ENCODE measurements at regions not wholly inside any gene's neighbourhood (a gene's known extent, or its start where the extent isn't known, plus 50 kb on each side); places are given as distances from the start of the nearest gene placed in this dataset.

DNA sequence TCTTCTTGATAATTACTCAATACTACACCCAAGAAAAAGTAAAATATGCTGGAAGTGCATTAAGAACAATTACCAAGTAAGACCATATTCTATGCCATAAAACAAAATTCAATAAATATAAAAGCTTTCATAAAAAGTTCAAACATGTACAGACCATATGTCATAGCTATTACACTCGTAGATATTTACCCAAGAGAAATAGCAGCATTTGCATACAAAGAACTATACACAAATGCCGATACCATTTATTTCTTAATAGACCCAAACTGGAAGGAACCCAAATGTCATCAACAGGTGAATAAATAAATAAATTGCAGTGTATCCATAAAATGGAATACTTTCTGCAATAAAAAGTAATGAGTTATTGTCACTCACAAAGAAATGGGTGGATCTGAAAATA lies 78.3 kb upstream of the SLC16A7 start:
- Histone ChIP-seq H3K4me3 (ENCODE audit: low read depth, low read length) (no peak overlapping the region), H3K36me3 (no peaks in the 10 kb centered on the region), H3K9me3 (no peaks in the 10 kb centered on the region), H3K27me3 (no peaks in the 10 kb centered on the region), H3K4me1 (no peaks in the 10 kb centered on the region)
- TF ChIP-seq, protein P1, sequence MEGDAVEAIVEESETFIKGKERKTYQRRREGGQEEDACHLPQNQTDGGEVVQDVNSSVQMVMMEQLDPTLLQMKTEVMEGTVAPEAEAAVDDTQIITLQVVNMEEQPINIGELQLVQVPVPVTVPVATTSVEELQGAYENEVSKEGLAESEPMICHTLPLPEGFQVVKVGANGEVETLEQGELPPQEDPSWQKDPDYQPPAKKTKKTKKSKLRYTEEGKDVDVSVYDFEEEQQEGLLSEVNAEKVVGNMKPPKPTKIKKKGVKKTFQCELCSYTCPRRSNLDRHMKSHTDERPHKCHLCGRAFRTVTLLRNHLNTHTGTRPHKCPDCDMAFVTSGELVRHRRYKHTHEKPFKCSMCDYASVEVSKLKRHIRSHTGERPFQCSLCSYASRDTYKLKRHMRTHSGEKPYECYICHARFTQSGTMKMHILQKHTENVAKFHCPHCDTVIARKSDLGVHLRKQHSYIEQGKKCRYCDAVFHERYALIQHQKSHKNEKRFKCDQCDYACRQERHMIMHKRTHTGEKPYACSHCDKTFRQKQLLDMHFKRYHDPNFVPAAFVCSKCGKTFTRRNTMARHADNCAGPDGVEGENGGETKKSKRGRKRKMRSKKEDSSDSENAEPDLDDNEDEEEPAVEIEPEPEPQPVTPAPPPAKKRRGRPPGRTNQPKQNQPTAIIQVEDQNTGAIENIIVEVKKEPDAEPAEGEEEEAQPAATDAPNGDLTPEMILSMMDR (IDR thresholded peaks at IDR 0.05; ENCODE audit: low read depth, low read length): no peak
- no peak for DNase-seq

- H3K36me3 ChIP-seq: no peaks in the 10 kb centered on the region
- H3K9me3 ChIP-seq: no peaks in the 10 kb centered on the region
- TF ChIP-seq, protein P1 (IDR thresholded peaks at IDR 0.05; ENCODE audit: low read depth, low read length): no peak
- no peaks in the 10 kb centered on the region for H3K4me1 ChIP-seq
- H3K27me3 ChIP-seq: no peaks in the 10 kb centered on the region; the same call in 1 of the 2 replicates
- DNase-seq: no peak
- H3K4me3 ChIP-seq (ENCODE audit: low read depth, low read length): no peak overlapping the region
Measured at GRCh38 chr12:59500915-59501314, 94.9 kb upstream of the SLC16A7 start.

- Histone ChIP-seq H3K36me3 (no peaks in the 10 kb centered on the region), H3K9me3 (no peaks in the 10 kb centered on the region), H3K4me1 (no peaks in the 10 kb centered on the region), H3K27me3 (no peaks in the 10 kb centered on the region; the same call in 1 of the 2 replicates), H3K4me3 (ENCODE audit: low read depth, low read length) (no peak overlapping the region)
- no peak for DNase-seq
- TF ChIP-seq, protein P1 (IDR thresholded peaks at IDR 0.05; ENCODE audit: low read depth, low read length): no peak
Measured at GRCh38 chr12:59500335-59500734, 95.5 kb upstream of the SLC16A7 start.

GRCh38 chr12:59499774-59500173 lies 96.1 kb upstream of the SLC16A7 start:
- no peak for DNase-seq
- TF ChIP-seq, protein P1 (IDR thresholded peaks at IDR 0.05; ENCODE audit: low read depth, low read length): no peak
- Histone ChIP-seq H3K4me3 (ENCODE audit: low read depth, low read length) (no peak overlapping the region), H3K36me3 (no peaks in the 10 kb centered on the region), H3K4me1 (no peaks in the 10 kb centered on the region), H3K9me3 (no peaks in the 10 kb centered on the region), H3K27me3 (no peaks in the 10 kb centered on the region; the same call in 1 of the 2 replicates)

- no peak for DNase-seq
- Histone ChIP-seq H3K4me1 (no peaks in the 10 kb centered on the region), H3K27me3 (no peaks in the 10 kb centered on the region), H3K9me3 (no peaks in the 10 kb centered on the region), H3K36me3 (no peaks in the 10 kb centered on the region), H3K4me3 (ENCODE audit: low read depth, low read length) (no peak overlapping the region)
- TF ChIP-seq, protein P1 (IDR thresholded peaks at IDR 0.05; ENCODE audit: low read depth, low read length): no peak
Measured at GRCh38 chr12:59494617-59495016, 101.2 kb upstream of the SLC16A7 start.

DNA sequence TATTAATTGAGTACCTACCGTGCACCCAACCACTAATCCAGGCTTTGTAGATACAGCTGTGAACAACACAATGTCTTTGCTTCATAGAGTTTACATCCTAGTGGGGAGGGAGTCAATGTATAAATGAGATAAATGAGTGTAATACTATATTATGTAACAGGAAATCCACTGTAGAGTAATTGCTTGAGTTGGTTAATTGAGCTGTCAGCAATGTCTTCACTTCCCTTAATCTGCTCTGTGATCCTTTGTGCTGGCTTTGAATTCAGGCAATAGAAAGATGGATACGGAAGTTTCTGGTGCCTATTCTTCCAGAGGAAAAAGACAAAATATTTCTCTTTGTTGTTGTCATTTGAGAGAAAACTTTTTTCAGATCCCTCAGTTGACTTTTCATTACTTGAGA lies 104.0 kb upstream of the SLC16A7 start:
- TF ChIP-seq, protein P1 (IDR thresholded peaks at IDR 0.05; ENCODE audit: low read depth, low read length): no peak
- Histone ChIP-seq H3K36me3 (no peaks in the 10 kb centered on the region), H3K27me3 (no peaks in the 10 kb centered on the region), H3K9me3 (no peaks in the 10 kb centered on the region), H3K4me3 (ENCODE audit: low read depth, low read length) (no peak overlapping the region), H3K4me1 (no peaks in the 10 kb centered on the region)
- no peak for DNase-seq

Data from BE2C (cell line).